ENCODE measurements at regions not wholly inside any gene's neighbourhood (a gene's known extent, or its start where the extent isn't known, plus 50 kb on each side); places are given as distances from the start of the nearest gene placed in this dataset.

DNA sequence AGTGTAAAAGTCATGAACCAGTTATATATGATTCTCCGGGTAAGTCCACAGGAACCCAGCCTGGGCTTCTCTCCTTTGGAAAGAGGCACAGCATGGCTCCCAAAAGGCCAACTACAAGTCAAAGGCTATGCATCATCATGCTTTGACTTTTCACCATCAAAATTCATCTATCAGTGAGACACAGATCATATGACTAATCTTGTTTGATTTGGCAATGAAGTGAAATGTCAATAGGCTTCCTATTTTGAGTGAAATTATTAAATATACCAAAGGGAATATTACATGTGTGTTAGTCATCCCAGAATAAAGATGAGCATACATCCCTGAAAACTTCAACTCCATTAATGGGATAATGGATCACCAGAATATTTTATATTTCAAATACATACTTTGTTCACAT, 83.5 kb upstream of the ADGRL2 start:
- H3K4me1 ChIP-seq (ENCODE audit: control insufficient read depth in 1 of 2, insufficient read depth in 2 of 2, low read length in 2 of 2), result no peaks in the 10 kb centered on the region
- intact Hi-C loops (cut with micrococcal nuclease), result no loop called here
- WGBS (ENCODE audit: insufficient coverage), result no CpG with 5 or more reads among the region's 1 CpG
- no peak for DNase-seq
- H3K9ac ChIP-seq (ENCODE audit: insufficient read depth, low read length, poor library complexity, severe bottlenecking), result no peak overlapping the region
- H3K36me3 Mint-ChIP-seq, result no peaks in the 10 kb centered on the region
- H3K27ac ChIP-seq (ENCODE audit: low read depth in 1 of 2, low read length in 2 of 2), result no peak overlapping the region
- TF ChIP-seq, protein P1, sequence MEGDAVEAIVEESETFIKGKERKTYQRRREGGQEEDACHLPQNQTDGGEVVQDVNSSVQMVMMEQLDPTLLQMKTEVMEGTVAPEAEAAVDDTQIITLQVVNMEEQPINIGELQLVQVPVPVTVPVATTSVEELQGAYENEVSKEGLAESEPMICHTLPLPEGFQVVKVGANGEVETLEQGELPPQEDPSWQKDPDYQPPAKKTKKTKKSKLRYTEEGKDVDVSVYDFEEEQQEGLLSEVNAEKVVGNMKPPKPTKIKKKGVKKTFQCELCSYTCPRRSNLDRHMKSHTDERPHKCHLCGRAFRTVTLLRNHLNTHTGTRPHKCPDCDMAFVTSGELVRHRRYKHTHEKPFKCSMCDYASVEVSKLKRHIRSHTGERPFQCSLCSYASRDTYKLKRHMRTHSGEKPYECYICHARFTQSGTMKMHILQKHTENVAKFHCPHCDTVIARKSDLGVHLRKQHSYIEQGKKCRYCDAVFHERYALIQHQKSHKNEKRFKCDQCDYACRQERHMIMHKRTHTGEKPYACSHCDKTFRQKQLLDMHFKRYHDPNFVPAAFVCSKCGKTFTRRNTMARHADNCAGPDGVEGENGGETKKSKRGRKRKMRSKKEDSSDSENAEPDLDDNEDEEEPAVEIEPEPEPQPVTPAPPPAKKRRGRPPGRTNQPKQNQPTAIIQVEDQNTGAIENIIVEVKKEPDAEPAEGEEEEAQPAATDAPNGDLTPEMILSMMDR (IDR thresholded peaks at IDR 0.05), result no peak
- peaks cover 0 to 3% (median 1%) of the 10 kb centered on the region in 3 donors for H3K27me3 Mint-ChIP-seq (ENCODE audit: low read depth in 3 of 3)
- no peak overlapping the region for H3K4me3 ChIP-seq (replicated peaks in 1 of 3; ENCODE audit: low read depth in 2 of 3, low read length in 3 of 3)
- no peak overlapping the region for H3K4me2 ChIP-seq (replicated peaks; ENCODE audit: extremely low read depth, low read length, poor library complexity, severe bottlenecking)
- no peak overlapping the region for H2AFZ ChIP-seq (ENCODE audit: insufficient read depth, low read depth, low read length, poor library complexity, severe bottlenecking)
- H3K27ac Mint-ChIP-seq, result no peak overlapping the region
- H3K27me3 ChIP-seq (ENCODE audit: control insufficient read depth in 2 of 2, insufficient read depth in 2 of 2, low read length in 2 of 2), result no peaks in the 10 kb centered on the region
- peaks cover 3 to 17% (median 7%) of the 10 kb centered on the region in 7 donors for H3K9me3 Mint-ChIP-seq
- peaks cover 0 to 14% of the 10 kb centered on the region in 2 donors for H3K9me3 ChIP-seq (replicated peaks in 1 of 2; ENCODE audit: control insufficient read depth in 1 of 2, insufficient read depth in 1 of 2, low read length in 2 of 2)
- no peaks in the 10 kb centered on the region for H3K4me1 Mint-ChIP-seq
- H3K79me2 ChIP-seq (ENCODE audit: insufficient read depth, low read length), result no peaks in the 10 kb centered on the region
- no peak overlapping the region for H3K4me3 Mint-ChIP-seq
- no peaks in the 10 kb centered on the region for H3K36me3 ChIP-seq (replicated peaks in 1 of 2; ENCODE audit: control insufficient read depth in 1 of 2, insufficient read depth in 2 of 2, low read length in 2 of 2)
- no peaks in the 10 kb centered on the region for H4K20me1 ChIP-seq (ENCODE audit: insufficient read depth, low read length)

DNA sequence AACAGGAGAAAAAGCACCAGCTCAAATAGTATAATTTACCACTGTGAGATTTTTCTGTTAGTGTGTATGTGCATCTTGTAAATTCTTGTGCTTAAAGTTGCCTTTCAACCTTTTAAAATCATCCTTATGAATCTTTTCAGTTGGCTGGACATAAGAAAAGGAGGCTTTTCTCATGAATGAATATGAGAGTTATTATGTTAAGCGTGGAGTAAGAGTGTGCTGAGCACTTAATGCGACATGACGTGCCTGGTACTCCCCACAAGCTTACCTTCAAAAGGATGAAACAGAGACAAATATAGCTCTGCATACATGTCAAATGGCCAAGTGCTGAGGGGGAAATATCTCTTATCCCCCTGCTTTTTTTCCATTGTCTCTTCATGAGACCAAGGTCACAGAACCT, 85.3 kb upstream of the ADGRL2 start:
- no peaks in the 10 kb centered on the region for H4K20me1 ChIP-seq (ENCODE audit: insufficient read depth, low read length)
- Mint-ChIP-seq H3K27ac (no peak overlapping the region), H3K4me1 (no peaks in the 10 kb centered on the region), H3K9me3 (peaks cover 0 to 11% (median 0%) of the 10 kb centered on the region in 7 donors), H3K27me3 (ENCODE audit: low read depth in 3 of 3) (peaks cover 0 to 3% (median 1%) of the 10 kb centered on the region in 3 donors), H3K36me3 (no peaks in the 10 kb centered on the region), H3K4me3 (no peak overlapping the region)
- peaks cover 0 to 3% of the 10 kb centered on the region in 2 donors for H3K9me3 ChIP-seq (replicated peaks in 1 of 2; ENCODE audit: control insufficient read depth in 1 of 2, insufficient read depth in 1 of 2, low read length in 2 of 2)
- no peak overlapping the region for H3K27ac ChIP-seq (ENCODE audit: low read depth in 1 of 2, low read length in 2 of 2)
- intact Hi-C loops (cut with micrococcal nuclease), result no loop called here
- H3K36me3 ChIP-seq (replicated peaks in 1 of 2; ENCODE audit: control insufficient read depth in 1 of 2, insufficient read depth in 2 of 2, low read length in 2 of 2), result no peaks in the 10 kb centered on the region
- TF ChIP-seq, protein P1 (IDR thresholded peaks at IDR 0.05), result no peak
- no peak overlapping the region for H2AFZ ChIP-seq (ENCODE audit: insufficient read depth, low read depth, low read length, poor library complexity, severe bottlenecking)
- no peaks in the 10 kb centered on the region for H3K4me1 ChIP-seq (ENCODE audit: control insufficient read depth in 1 of 2, insufficient read depth in 2 of 2, low read length in 2 of 2)
- no peak overlapping the region for H3K4me3 ChIP-seq (replicated peaks in 1 of 3; ENCODE audit: low read depth in 2 of 3, low read length in 3 of 3)
- no peak overlapping the region for H3K9ac ChIP-seq (ENCODE audit: insufficient read depth, low read length, poor library complexity, severe bottlenecking)
- H3K79me2 ChIP-seq (ENCODE audit: insufficient read depth, low read length), result no peaks in the 10 kb centered on the region
- H3K27me3 ChIP-seq (ENCODE audit: control insufficient read depth in 2 of 2, insufficient read depth in 2 of 2, low read length in 2 of 2), result no peaks in the 10 kb centered on the region
- no CpG with 5 or more reads among the region's 3 CpGs for WGBS (ENCODE audit: insufficient coverage)
- no peak for DNase-seq
- no peak overlapping the region for H3K4me2 ChIP-seq (replicated peaks; ENCODE audit: extremely low read depth, low read length, poor library complexity, severe bottlenecking)
